ENCODE measurements at regions not wholly inside any gene's neighbourhood (a gene's known extent, or its start where the extent isn't known, plus 50 kb on each side); places are given as distances from the start of the nearest gene placed in this dataset.

DNA sequence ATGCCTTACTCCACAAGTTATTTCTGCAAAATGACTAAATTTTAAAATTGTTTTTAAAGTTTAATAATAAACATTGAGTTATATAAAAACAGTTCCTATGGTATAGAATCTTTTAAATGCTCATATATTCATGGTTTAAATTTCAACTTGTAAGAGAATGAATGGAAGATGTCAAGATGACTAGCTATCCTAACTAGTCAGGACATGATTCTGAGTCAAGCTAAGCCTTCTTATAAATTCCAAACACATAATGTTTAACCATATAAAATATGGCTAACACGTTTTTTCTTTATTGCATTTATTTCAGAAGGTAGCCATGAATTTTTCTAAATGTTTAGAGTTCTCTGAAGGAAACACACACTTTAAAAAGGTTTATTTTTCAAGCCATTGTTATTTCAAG, 320.4 kb downstream of the CBLN2 start:
- TF ChIP-seq, protein P1, sequence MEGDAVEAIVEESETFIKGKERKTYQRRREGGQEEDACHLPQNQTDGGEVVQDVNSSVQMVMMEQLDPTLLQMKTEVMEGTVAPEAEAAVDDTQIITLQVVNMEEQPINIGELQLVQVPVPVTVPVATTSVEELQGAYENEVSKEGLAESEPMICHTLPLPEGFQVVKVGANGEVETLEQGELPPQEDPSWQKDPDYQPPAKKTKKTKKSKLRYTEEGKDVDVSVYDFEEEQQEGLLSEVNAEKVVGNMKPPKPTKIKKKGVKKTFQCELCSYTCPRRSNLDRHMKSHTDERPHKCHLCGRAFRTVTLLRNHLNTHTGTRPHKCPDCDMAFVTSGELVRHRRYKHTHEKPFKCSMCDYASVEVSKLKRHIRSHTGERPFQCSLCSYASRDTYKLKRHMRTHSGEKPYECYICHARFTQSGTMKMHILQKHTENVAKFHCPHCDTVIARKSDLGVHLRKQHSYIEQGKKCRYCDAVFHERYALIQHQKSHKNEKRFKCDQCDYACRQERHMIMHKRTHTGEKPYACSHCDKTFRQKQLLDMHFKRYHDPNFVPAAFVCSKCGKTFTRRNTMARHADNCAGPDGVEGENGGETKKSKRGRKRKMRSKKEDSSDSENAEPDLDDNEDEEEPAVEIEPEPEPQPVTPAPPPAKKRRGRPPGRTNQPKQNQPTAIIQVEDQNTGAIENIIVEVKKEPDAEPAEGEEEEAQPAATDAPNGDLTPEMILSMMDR (IDR thresholded peaks at IDR 0.05; ENCODE audit: poor library complexity, severe bottlenecking), result no peak
- no peaks in the 10 kb centered on the region for H3K27me3 ChIP-seq (ENCODE audit: insufficient read depth, poor library complexity, severe bottlenecking)
- no peak overlapping the region for H3K4me3 ChIP-seq (ENCODE audit: severe bottlenecking)
- no peaks in the 10 kb centered on the region for H3K36me3 ChIP-seq (ENCODE audit: low read depth)
- no peak overlapping the region for H3K27ac ChIP-seq (ENCODE audit: poor library complexity, severe bottlenecking)
- peaks cover 3% of the 10 kb centered on the region for H3K4me1 ChIP-seq (ENCODE audit: insufficient read depth, poor library complexity, severe bottlenecking)
- no peaks in the 10 kb centered on the region for H3K9me3 ChIP-seq (ENCODE audit: severe bottlenecking)
- DNase-seq (ENCODE audit: low spot score) (no peak), ATAC-seq (ENCODE audit: low read depth) (peak; percentile 46; the same call in 1 of the 3 replicates)

DNA sequence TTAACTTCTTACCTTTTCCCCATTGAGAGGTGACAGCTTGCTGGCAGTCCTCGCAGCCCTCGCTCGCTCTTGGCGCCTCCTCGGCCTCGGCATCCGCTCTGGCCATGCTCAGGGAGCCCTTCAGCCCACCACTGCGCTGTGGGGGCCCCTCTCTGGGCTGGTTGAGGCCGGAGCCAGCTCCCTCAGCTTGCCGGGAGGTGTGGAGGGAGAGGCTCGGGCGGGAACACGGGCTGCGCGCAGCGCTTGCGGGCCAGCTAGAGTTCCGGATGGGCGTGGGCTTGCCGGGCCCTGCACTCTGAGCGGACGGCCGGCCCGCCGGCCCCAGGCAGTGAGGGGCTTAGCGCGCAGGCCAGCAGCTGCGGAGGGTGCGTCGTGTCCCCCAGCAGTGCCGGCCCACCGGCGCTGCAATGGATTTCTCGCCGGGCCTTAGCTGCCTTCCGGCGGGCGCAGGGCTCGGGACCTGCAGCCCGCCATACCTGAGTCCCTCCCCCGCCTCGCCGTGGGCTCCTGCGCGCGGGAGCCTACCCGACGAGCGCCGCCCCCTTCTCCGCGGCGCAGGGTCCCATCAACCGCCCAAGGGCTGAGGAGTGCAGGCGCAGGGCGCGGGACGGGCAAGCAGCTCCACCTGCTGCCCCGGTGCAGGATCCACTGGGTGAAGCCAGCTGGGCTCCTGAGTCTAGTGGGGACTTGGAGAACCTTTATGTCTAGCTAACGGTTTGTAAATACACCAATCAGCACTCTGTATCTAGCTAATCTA, 335.0 kb downstream of the CBLN2 start:
- TF ChIP-seq, protein P1 (IDR thresholded peaks at IDR 0.05; ENCODE audit: poor library complexity, severe bottlenecking), result no peak
- Histone ChIP-seq H3K27ac (ENCODE audit: poor library complexity, severe bottlenecking) (no peak overlapping the region), H3K4me3 (ENCODE audit: severe bottlenecking) (no peak overlapping the region), H3K9me3 (ENCODE audit: severe bottlenecking) (no peaks in the 10 kb centered on the region), H3K27me3 (ENCODE audit: insufficient read depth, poor library complexity, severe bottlenecking) (no peaks in the 10 kb centered on the region), H3K36me3 (ENCODE audit: low read depth) (no peaks in the 10 kb centered on the region), H3K4me1 (ENCODE audit: insufficient read depth, poor library complexity, severe bottlenecking) (no peaks in the 10 kb centered on the region)
- DNase-seq (ENCODE audit: low spot score) (no peak), ATAC-seq (ENCODE audit: low read depth) (no peak)

DNA sequence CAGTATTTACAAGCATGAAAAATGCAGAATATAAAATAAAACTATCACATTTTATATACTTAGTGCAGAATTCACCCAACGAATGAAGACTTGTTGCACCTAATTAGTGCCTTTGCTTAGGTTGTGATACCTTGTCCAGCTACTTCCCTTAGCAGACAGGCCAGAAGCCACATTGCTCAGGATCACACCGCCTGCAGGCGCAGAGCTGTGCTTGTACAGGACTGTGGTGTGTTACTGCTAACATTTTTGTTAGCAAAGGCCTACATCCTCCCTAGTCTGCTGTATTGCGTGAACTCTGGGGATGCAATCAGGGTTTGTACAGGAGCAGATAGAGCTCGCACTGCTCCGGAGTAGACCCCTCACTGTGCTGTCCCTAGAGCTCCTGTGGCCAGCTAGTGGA, 336.9 kb downstream of the CBLN2 start:
- Histone ChIP-seq H3K27me3 (ENCODE audit: insufficient read depth, poor library complexity, severe bottlenecking) (no peaks in the 10 kb centered on the region), H3K4me1 (ENCODE audit: insufficient read depth, poor library complexity, severe bottlenecking) (no peaks in the 10 kb centered on the region), H3K9me3 (ENCODE audit: severe bottlenecking) (no peaks in the 10 kb centered on the region), H3K27ac (ENCODE audit: poor library complexity, severe bottlenecking) (no peak overlapping the region), H3K36me3 (ENCODE audit: low read depth) (no peaks in the 10 kb centered on the region), H3K4me3 (ENCODE audit: severe bottlenecking) (no peak overlapping the region)
- ATAC-seq (ENCODE audit: low read depth), result no peak
- TF ChIP-seq, protein P1 (IDR thresholded peaks at IDR 0.05; ENCODE audit: poor library complexity, severe bottlenecking), result no peak
- DNase-seq (ENCODE audit: low spot score), result no peak

DNA sequence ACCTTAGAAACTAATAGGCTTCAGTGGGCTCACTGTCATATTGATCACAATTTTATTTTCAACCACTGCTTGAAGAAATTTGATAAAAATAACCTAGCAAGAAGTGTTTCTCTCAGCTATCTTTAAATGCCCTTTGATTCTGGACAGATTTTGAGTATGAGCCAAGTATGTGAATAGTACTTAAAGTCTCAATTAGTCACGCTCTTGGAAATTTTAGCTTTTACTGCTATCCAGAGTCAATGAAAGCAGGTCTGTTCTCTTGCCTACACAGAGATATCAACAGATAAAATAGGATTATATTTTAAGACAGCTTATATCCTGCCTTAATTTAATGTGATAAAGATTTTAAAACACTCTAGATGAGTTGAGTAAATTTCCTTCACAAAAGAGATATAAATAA, 337.3 kb downstream of the CBLN2 start:
- no peak overlapping the region for H3K4me3 ChIP-seq (ENCODE audit: severe bottlenecking)
- DNase-seq (ENCODE audit: low spot score), result no peak

DNA sequence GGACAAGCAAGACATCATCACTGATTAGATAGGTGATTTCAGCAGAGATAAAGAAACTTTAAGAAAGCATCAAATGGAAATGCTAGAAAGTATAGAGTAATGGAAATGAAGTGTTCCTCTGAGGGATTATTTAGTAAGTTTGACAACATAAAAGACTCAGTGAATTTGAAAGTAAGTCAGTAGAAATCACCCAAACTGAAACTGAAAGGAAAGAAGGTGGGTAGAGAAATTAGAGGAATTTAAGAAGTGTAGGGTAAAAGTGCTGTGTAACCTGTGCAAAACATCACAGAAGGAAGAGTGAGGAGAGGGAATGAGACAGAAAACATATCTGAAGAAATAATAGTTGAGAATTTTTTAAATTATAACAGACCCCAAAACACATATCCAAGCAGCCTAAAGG, 343.1 kb downstream of the CBLN2 start:
- ATAC-seq (ENCODE audit: low read depth) (no peak), DNase-seq (ENCODE audit: low spot score) (no peak)
- no peak overlapping the region for H3K27ac ChIP-seq (ENCODE audit: poor library complexity, severe bottlenecking)
- peaks cover 3% of the 10 kb centered on the region for H3K9me3 ChIP-seq (ENCODE audit: severe bottlenecking)
- H3K4me1 ChIP-seq (ENCODE audit: insufficient read depth, poor library complexity, severe bottlenecking), result no peaks in the 10 kb centered on the region
- TF ChIP-seq, protein P1 (IDR thresholded peaks at IDR 0.05; ENCODE audit: poor library complexity, severe bottlenecking), result no peak
- no peaks in the 10 kb centered on the region for H3K36me3 ChIP-seq (ENCODE audit: low read depth)
- H3K4me3 ChIP-seq (ENCODE audit: severe bottlenecking), result no peak overlapping the region
- H3K27me3 ChIP-seq (ENCODE audit: insufficient read depth, poor library complexity, severe bottlenecking), result no peaks in the 10 kb centered on the region

More for the DNA sequence above, 337.3 kb downstream of the CBLN2 start:
- H3K4me1 ChIP-seq (ENCODE audit: insufficient read depth, poor library complexity, severe bottlenecking), result no peaks in the 10 kb centered on the region
- H3K36me3 ChIP-seq (ENCODE audit: low read depth), result no peaks in the 10 kb centered on the region
- no peak for ATAC-seq (ENCODE audit: low read depth)
- H3K9me3 ChIP-seq (ENCODE audit: severe bottlenecking), result no peaks in the 10 kb centered on the region
- no peak overlapping the region for H3K27ac ChIP-seq (ENCODE audit: poor library complexity, severe bottlenecking)
- TF ChIP-seq, protein P1 (IDR thresholded peaks at IDR 0.05; ENCODE audit: poor library complexity, severe bottlenecking), result no peak
- H3K27me3 ChIP-seq (ENCODE audit: insufficient read depth, poor library complexity, severe bottlenecking), result no peaks in the 10 kb centered on the region
